VCaP (cell line): ENCODE measurements at regions not wholly inside any gene's neighbourhood (a gene's known extent, or its start where the extent isn't known, plus 50 kb on each side); places are given as distances from the start of the nearest gene placed in this dataset.

Source experiments
- H3K27ac ChIP-seq: fragments of 450-650 bp; 2 replicates; pipeline ENCODE4 v1.5.1; 2017
- TF ChIP-seq, protein P1 (sequence below): fragments of 450-650 bp; conservative IDR thresholded peaks from 2 replicates; pipeline ENCODE4 v1.5.1; 2017; ENCODE audit warnings: mild to moderate bottlenecking, moderate library complexity

DNA sequence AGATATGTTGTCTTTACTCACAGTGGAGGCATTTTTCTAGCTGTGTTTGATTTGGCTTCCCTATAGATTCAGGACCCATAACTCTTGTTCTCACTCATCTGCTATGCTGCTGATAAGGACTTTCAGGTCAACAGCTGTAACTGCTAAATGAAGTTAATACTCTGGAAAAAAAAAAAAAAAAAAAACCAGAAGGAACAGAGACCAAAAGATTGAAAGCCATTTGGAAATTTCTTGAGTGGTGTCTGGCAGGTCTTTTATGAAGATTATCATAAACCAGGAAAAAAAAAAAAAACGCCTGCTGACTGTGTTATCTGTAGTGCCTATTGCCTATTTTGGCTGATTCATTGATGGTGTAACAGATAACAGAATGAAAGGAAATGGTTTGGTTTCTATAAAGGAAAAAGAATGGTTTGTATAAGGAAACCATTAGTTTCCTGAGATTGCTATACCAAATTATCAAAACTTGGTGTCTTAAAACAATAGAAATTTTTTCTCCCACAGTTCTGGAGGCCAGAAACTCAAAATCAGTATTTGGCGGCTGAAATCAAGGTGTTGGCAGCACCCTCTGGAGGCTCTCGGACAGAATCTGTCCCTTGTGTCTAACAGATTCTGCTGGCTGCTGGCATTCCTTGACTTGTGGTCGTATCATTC lies 60.5 kb upstream of the BET1 start:
- TF ChIP-seq, protein P1, sequence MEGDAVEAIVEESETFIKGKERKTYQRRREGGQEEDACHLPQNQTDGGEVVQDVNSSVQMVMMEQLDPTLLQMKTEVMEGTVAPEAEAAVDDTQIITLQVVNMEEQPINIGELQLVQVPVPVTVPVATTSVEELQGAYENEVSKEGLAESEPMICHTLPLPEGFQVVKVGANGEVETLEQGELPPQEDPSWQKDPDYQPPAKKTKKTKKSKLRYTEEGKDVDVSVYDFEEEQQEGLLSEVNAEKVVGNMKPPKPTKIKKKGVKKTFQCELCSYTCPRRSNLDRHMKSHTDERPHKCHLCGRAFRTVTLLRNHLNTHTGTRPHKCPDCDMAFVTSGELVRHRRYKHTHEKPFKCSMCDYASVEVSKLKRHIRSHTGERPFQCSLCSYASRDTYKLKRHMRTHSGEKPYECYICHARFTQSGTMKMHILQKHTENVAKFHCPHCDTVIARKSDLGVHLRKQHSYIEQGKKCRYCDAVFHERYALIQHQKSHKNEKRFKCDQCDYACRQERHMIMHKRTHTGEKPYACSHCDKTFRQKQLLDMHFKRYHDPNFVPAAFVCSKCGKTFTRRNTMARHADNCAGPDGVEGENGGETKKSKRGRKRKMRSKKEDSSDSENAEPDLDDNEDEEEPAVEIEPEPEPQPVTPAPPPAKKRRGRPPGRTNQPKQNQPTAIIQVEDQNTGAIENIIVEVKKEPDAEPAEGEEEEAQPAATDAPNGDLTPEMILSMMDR = peak; percentile 42; the same call in 1 of the 2 replicates
- no peak overlapping the region for H3K27ac ChIP-seq

DNA sequence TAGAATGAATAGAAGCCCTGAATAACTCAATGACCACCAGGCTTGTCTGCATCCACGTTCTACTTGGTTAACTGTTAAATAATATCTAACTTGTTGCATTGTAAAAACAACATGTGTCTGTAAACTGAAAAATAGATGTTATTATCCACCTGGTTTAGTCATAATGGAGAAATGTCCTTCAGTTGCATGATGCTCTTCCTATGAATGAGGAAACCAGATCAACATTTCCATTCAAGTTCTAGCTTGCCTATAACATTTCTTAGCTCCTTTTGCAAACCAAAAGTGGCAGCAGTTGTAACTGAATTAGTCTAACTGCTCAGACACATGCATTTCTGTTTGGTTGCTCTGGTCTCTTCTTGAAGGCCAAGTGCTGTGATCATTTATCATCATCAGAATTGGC lies 62.9 kb upstream of the BET1 start:
- TF ChIP-seq, protein P1 = no peak
- no peak overlapping the region for H3K27ac ChIP-seq

DNA sequence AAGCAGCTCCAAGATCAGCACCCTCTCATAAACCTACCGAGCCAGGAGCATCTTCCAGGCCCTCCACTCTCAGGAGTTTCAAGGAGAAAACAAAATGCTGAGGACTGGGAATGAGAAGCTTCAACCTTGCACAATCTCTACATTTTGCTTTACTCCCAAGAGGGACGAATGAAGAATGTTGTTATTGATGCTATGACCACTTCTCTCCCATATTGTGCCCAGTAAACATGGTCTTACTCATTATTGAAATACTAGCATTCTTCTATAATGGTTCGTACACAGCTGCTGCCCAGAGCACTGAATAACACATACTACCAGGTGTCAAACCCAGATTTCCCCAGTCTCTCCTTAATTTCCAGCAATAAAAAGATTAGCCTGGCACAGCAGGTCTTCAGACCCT lies 63.4 kb upstream of the BET1 start:
- no peak overlapping the region for H3K27ac ChIP-seq
- TF ChIP-seq, protein P1 = no peak

DNA sequence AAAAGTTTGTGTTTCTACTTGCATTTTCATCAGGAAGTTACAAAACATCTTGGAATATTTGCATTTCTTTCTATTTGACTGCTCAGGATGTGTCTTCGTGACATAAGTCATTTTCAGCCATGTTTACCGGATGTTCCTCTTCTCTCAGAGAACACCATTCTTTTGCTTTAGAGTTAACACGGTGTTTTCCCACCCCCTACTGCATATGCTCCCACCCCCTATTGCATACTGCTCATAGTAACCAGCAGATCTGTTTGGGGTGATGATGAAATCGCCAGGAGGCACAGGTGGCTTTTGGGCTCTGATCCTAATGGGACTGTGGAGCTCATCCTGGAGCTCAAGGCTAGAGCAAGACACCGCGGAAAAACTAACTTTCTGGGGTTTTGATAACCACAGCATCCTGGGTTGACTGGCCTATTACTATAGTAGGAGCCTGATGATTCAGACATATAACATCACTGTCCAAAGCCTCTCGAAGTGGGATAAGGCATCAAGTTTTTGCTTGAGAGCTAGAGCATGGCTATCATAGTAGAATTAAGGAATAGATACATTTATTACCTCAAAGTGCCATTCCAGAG lies 65.1 kb upstream of the BET1 start:
- H3K27ac ChIP-seq = no peak overlapping the region
- TF ChIP-seq, protein P1 = no peak

DNA sequence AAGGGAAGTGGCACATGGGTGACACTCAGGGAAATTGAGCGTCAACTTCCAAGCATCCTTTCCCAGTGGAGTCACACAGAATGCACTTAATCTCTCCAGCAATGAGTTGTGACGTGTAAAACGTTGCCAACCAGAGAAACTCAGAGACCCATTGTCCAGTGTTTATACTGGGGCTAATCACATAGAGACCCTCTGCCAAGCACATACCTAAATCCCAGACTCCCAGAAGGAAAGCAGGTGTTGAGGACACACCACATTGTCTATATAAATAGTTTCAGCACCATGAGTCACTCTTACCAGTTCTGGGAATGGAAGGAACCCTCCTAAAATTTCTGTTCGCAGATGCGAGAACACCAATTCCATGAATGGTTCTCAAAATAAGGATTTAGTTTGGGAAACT lies 76.4 kb upstream of the BET1 start:
- TF ChIP-seq, protein P1 = no peak
- H3K27ac ChIP-seq = no peak overlapping the region

DNA sequence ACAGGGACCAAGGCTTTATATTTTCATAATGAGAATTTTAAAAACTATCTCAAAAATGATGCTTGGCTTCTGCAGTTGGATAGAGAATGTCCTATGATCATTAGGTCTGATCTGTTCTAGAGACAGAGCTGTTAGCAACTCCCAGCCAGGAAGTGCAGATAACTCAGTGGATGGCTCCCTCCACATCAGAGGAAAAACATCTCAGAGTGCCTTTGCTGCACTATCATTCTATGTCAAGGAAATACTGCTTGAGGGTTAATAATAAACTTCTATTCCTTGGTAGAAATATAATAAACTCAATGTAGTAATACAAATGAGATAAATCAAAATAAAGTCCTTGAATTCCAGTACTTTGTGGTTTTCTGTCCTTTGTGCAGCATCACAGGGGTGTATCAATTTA lies 78.0 kb upstream of the BET1 start:
- H3K27ac ChIP-seq = no peak overlapping the region
- TF ChIP-seq, protein P1 = no peak

DNA sequence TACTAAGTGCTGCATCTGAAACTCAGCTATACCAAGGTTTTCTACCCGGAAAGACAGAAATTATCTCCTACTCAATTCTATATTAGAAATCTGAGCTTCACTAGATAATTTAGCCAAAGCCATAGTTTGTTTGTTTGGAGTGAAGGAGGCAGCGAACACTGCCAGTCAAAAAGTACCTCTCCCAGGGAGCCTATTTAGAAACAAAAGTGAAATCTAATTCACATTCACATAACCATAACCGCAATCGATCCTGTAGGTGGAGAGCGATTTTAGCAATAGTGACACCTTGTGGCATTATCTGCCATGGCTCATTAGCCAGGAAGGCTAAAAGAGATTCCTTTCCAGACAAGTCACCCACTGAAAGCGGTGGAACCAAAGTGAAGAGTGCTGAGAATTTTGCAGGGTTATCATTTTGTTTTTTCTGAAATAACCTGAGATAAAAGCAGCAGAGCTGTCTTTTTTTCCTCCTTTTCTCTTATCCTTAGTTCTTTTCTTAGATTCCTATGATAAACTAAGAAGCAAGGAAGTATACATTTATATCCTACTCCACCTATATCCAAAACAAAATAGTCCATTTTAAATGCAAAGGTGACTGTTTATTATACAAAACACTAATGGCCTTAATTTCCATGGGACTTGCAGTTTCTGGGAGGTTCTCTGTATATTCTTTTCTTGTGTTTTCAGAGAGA lies 83.7 kb upstream of the BET1 start:
- TF ChIP-seq, protein P1 = peak; percentile 93
- H3K27ac ChIP-seq = no peak overlapping the region
